CD4-positive, alpha-beta T cell (primary cell): ENCODE measurements at regions not wholly inside any gene's neighbourhood (a gene's known extent, or its start where the extent isn't known, plus 50 kb on each side); places are given as distances from the start of the nearest gene placed in this dataset.

Source experiments
- ATAC-seq: fragments of 200-7000 bp; cut with Tn5 transposase; one replicate; pipeline ENCODE4 v1.10.0; 2022; ENCODE audit warnings: mild to moderate bottlenecking; ENCODE audit not compliant: poor library complexity
- CTCF ChIA-PET: fragments of 350-600 bp; sonication (Branson Sonifier 250); formaldehyde crosslinking; loops from one replicate; lab custom pipeline; 2021; ENCODE audit warnings: antibody characterized with exemption, inconsistent platforms; lab: Charles Lee
- POLR2A ChIA-PET: fragments of 350-600 bp; sonication (Branson Sonifier 250); formaldehyde crosslinking; loops from one replicate; lab custom pipeline; 2021; ENCODE audit warnings: antibody characterized with exemption, inconsistent platforms; lab: Charles Lee
- DNase-seq, 14 experiments: peaks; one replicate each; pipeline ENCODE4 v3.0.0-alpha.2; 2013 to 2020; ENCODE audit warnings: mixed read lengths in 2 of 14
- H3K27ac ChIP-seq, 2 donors: one replicate each; pipeline versions ENCODE4 v1.5.1 to v1.7.0; 2013; ENCODE audit warnings: low read length in 2 of 2, low read depth in 1 of 2, mild to moderate bottlenecking in 1 of 2
- H3K27me3 ChIP-seq, 2 experiments: 1 replicate in 1 of 2; 2 replicates in 1 of 2; pipeline versions ENCODE4 v1.6.1 to v1.7.0; 2013; ENCODE audit warnings: low read length in 2 of 2, control low read depth in 1 of 2, mild to moderate bottlenecking in 1 of 2, moderate library complexity in 1 of 2; ENCODE audit not compliant: insufficient read depth in 2 of 2, control insufficient read depth in 1 of 2
- H3K36me3 ChIP-seq: one replicate; pipeline ENCODE4 v1.6.1; 2013; ENCODE audit warnings: low read length, control low read depth; ENCODE audit not compliant: insufficient read depth
- H3K4me1 ChIP-seq: one replicate; pipeline ENCODE4 v1.6.1; 2013; ENCODE audit warnings: low read length, control low read depth; ENCODE audit not compliant: insufficient read depth
- H3K4me3 ChIP-seq: one replicate; pipeline ENCODE4 v1.5.1; 2013; ENCODE audit warnings: mild to moderate bottlenecking, low read length, moderate library complexity
- H3K9me3 ChIP-seq, 2 experiments: 1 replicate in 1 of 2; 2 replicates in 1 of 2; pipeline versions ENCODE4 v1.6.1 to v1.7.0; 2013; ENCODE audit warnings: low read length in 2 of 2, mild to moderate bottlenecking in 2 of 2, control low read depth in 1 of 2, moderate library complexity in 1 of 2; ENCODE audit not compliant: control insufficient read depth in 1 of 2, insufficient read depth in 1 of 2
- H3K27ac Mint-ChIP-seq: one replicate; pipeline ENCODE4 v1.8.0; 2020; ENCODE audit warnings: mixed read lengths
- H3K27me3 Mint-ChIP-seq: one replicate; pipeline ENCODE4 v1.8.0; 2021; ENCODE audit warnings: mixed read lengths
- H3K36me3 Mint-ChIP-seq: one replicate; pipeline ENCODE4 v1.8.0; 2021; ENCODE audit warnings: low read depth, mixed read lengths
- H3K4me1 Mint-ChIP-seq: one replicate; pipeline ENCODE4 v1.8.0; 2021; ENCODE audit warnings: low read depth, mixed read lengths
- H3K4me3 Mint-ChIP-seq: one replicate; pipeline ENCODE4 v1.8.0; 2020; ENCODE audit warnings: mild to moderate bottlenecking, mixed read lengths
- H3K9me3 Mint-ChIP-seq: one replicate; pipeline ENCODE4 v1.8.0; 2020; ENCODE audit warnings: mixed read lengths
- intact Hi-C, 2 experiments: fragments of 100-400 bp; cut with DNase I in 1 of 2; cut with micrococcal nuclease in 1 of 2; formaldehyde crosslinking; loops; one replicate each; pipeline versions ENCODE4 v1.15.1 to v1.9.0; 2023 to 2025; cut with DNase I, micrococcal nuclease
- TF ChIP-seq, protein P1 (sequence below): fragments of 200-600 bp; IDR thresholded peaks from one replicate; pipeline ENCODE4 v1.8.0; 2022; ENCODE audit warnings: antibody characterized with exemption, mild to moderate bottlenecking

DNA sequence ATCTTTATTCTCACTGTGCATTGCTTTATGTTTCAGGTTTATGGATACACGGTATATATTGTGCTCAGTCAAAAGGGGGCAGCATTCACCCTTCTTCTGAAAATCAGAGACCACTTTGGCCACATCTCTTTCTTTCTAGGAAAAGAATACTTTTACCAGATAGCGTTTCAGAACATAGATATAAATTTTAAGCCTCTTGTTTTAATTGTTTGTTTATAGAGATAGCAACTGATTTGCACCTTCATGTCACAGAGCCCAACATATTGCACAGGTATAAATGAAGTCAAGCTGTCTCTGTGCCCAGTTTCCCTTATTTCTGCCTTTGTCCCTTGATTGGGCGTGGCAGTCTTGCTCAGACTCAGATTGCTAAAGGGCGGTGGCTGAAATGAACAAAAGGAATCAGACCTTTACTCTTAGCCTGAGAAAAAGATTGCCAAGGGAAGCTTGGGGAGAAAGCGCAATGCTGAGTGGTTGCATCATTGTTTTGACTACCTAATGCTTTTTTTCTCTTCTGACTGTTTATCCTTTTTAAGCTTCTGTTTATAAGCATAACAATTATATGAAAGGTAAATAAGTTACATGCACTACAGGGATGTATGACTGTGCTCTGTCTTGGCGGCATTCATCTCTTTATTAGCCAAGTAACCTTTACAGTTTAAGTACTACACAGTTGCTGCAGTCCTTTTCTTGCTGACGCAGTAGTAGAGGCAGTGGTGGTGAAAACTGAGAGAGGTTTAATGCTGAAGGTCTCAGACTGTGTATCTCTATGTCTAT lies 70.8 kb upstream of the ZBTB20 start:
- H3K27ac Mint-ChIP-seq, result no peak overlapping the region
- intact Hi-C loops, result loop anchor here in 1 of 2 experiments (2.0 to 10.0 kb wide), 2 partner anchors 475 to 597 kb away; no protein-coding TSS in a partner anchor
- ATAC-seq (no peak), DNase-seq (peak in 3 of 14 experiments; percentile 22 to 38 (median 38))
- H3K27ac ChIP-seq, result no peak overlapping the region
- no peak overlapping the region for H3K4me3 ChIP-seq
- H3K4me1 Mint-ChIP-seq, result no peaks in the 10 kb centered on the region
- no peaks in the 10 kb centered on the region for H3K9me3 ChIP-seq
- H3K4me3 Mint-ChIP-seq, result no peak overlapping the region
- ChIA-PET CTCF (interaction anchor here (1.0 kb wide), 1 partner anchor 12 kb away, joined by 4 read pairs; no protein-coding TSS in a partner anchor), POLR2A (no interaction called here)
- no peaks in the 10 kb centered on the region for H3K27me3 ChIP-seq
- H3K36me3 Mint-ChIP-seq, result no peaks in the 10 kb centered on the region
- no peaks in the 10 kb centered on the region for H3K9me3 Mint-ChIP-seq
- H3K36me3 ChIP-seq, result no peaks in the 10 kb centered on the region
- H3K4me1 ChIP-seq, result no peaks in the 10 kb centered on the region
- H3K27me3 Mint-ChIP-seq, result no peaks in the 10 kb centered on the region
- TF ChIP-seq, protein P1, sequence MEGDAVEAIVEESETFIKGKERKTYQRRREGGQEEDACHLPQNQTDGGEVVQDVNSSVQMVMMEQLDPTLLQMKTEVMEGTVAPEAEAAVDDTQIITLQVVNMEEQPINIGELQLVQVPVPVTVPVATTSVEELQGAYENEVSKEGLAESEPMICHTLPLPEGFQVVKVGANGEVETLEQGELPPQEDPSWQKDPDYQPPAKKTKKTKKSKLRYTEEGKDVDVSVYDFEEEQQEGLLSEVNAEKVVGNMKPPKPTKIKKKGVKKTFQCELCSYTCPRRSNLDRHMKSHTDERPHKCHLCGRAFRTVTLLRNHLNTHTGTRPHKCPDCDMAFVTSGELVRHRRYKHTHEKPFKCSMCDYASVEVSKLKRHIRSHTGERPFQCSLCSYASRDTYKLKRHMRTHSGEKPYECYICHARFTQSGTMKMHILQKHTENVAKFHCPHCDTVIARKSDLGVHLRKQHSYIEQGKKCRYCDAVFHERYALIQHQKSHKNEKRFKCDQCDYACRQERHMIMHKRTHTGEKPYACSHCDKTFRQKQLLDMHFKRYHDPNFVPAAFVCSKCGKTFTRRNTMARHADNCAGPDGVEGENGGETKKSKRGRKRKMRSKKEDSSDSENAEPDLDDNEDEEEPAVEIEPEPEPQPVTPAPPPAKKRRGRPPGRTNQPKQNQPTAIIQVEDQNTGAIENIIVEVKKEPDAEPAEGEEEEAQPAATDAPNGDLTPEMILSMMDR, result peak; percentile 29

DNA sequence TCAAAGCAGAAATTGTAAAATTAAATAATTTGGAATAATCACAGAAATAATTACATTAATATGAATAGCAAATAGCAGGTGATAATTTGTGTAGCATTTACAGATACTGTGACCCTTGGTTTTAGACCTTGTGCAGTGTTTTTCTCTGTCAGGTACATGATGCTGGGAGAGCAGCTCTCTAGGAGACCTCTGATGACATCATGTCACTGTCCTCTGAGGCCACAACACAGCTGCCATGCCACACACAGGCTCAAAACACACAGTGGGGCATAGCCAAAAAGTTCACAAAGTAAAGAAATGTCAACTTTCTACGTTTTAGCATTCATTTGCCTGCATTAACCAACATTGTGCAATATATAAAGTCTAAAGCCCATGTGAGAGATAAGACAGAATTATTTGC lies 71.8 kb upstream of the ZBTB20 start:
- Histone ChIP-seq H3K4me1 (no peaks in the 10 kb centered on the region), H3K9me3 (no peaks in the 10 kb centered on the region), H3K27ac (no peak overlapping the region), H3K4me3 (no peak overlapping the region), H3K27me3 (no peaks in the 10 kb centered on the region), H3K36me3 (no peaks in the 10 kb centered on the region)
- Mint-ChIP-seq H3K27me3 (no peaks in the 10 kb centered on the region), H3K36me3 (no peaks in the 10 kb centered on the region), H3K4me3 (no peak overlapping the region), H3K4me1 (no peaks in the 10 kb centered on the region), H3K9me3 (no peaks in the 10 kb centered on the region), H3K27ac (no peak overlapping the region)
- ATAC-seq, result no peak
- ChIA-PET CTCF (no interaction called here), POLR2A (no interaction called here)
- intact Hi-C loops, result loop anchor here in 1 of 2 experiments (10.0 kb wide), 1 partner anchor 596 kb away; no protein-coding TSS in a partner anchor
- TF ChIP-seq, protein P1, result no peak
- DNase-seq, result no peak

DNA sequence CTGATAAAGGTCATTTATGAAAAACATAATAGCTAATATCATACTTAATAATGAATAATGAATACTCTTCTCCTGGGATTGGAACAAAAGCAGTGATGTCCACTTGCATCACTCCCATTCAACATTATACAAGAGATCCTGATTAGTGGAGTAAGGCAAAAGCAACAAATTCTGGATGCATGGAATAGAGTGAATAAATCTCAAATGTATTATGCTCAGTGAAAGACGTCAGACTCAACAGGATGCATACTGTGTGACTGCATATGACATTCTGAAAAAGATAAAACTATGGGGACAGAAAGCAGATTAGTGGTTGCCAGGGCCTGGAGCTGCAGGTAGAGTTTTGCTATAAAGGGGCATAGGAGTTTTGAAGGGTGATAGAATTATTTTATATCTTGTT lies 77.6 kb upstream of the ZBTB20 start:
- no peaks in the 10 kb centered on the region for H3K27me3 Mint-ChIP-seq
- H3K36me3 Mint-ChIP-seq, result no peaks in the 10 kb centered on the region
- DNase-seq (no peak), ATAC-seq (no peak)
- Histone ChIP-seq H3K36me3 (no peaks in the 10 kb centered on the region), H3K27ac (no peak overlapping the region), H3K9me3 (no peaks in the 10 kb centered on the region), H3K27me3 (no peaks in the 10 kb centered on the region), H3K4me3 (no peak overlapping the region), H3K4me1 (no peaks in the 10 kb centered on the region)
- intact Hi-C loops, result no loop called here
- ChIA-PET POLR2A (no interaction called here), CTCF (no interaction called here)
- H3K27ac Mint-ChIP-seq, result no peak overlapping the region
- TF ChIP-seq, protein P1, result no peak
- no peaks in the 10 kb centered on the region for H3K4me1 Mint-ChIP-seq
- H3K4me3 Mint-ChIP-seq, result no peak overlapping the region
- no peaks in the 10 kb centered on the region for H3K9me3 Mint-ChIP-seq
